Cardiac muscle cell (in vitro differentiated cells and primary cell): ENCODE measurements at regions not wholly inside any gene's neighbourhood (a gene's known extent, or its start where the extent isn't known, plus 50 kb on each side); places are given as distances from the start of the nearest gene placed in this dataset.

Source experiments
- DNase-seq, 2 donors: peaks; one replicate each; pipeline versions ENCODE4 v3.0.0 to v3.0.0-alpha.2; 2010 to 2017; ENCODE audit warnings: low read depth in 1 of 2, low spot score in 1 of 2
- H3K27ac ChIP-seq: fragments of 200-600 bp; sonication (generic); 2 replicates; pipeline ENCODE4 v1.5.1; 2016
- H3K27me3 ChIP-seq: fragments of 200-600 bp; sonication (generic); 2 replicates; pipeline ENCODE4 v1.6.0; 2016; ENCODE audit warnings: control low read depth
- H3K36me3 ChIP-seq: fragments of 200-600 bp; sonication (generic); 2 replicates; pipeline ENCODE4 v1.5.1; 2016; ENCODE audit warnings: control low read depth
- H3K4me1 ChIP-seq: fragments of 200-600 bp; sonication (generic); 2 replicates; pipeline ENCODE4 v1.8.1; 2017; ENCODE audit warnings: low read depth, mild to moderate bottlenecking, mixed run types
- H3K4me3 ChIP-seq: fragments of 200-600 bp; sonication (generic); 2 replicates; pipeline ENCODE4 v1.5.1; 2016; ENCODE audit warnings: mild to moderate bottlenecking
- H3K9me3 ChIP-seq: fragments of 200-600 bp; sonication (generic); 2 replicates; pipeline ENCODE4 v1.5.1; 2017; ENCODE audit warnings: low read depth, mild to moderate bottlenecking, control low read depth
- TF ChIP-seq, protein P1 (sequence below): IDR thresholded peaks from 2 replicates; pipeline ENCODE4 v1.5.1; 2012; ENCODE audit warnings: low read depth, mild to moderate bottlenecking, low read length

DNA sequence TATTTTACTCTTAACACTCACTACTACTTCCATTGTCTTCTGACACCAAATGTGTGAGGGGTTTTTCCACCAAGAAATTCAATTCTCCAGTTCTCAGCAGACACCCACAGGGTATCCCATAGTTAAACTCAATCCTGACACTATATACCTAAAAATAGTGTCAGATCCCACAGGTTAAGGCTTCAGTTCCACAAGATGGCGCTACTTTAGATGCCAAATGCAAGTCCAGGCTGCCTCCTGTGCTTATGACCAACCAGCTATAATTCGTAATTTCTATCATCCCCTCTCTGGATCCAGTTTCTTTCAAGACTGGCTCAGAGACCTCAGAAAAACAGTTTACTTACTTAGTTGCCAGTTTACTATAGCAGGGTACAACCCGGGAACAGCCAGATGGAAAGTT, 1146.2 kb upstream of the SPRY2 start:
- Histone ChIP-seq H3K27me3 (no peaks in the 10 kb centered on the region), H3K36me3 (no peaks in the 10 kb centered on the region), H3K9me3 (no peaks in the 10 kb centered on the region), H3K4me3 (no peak overlapping the region), H3K4me1 (no peaks in the 10 kb centered on the region), H3K27ac (no peak overlapping the region)
- TF ChIP-seq, protein P1, sequence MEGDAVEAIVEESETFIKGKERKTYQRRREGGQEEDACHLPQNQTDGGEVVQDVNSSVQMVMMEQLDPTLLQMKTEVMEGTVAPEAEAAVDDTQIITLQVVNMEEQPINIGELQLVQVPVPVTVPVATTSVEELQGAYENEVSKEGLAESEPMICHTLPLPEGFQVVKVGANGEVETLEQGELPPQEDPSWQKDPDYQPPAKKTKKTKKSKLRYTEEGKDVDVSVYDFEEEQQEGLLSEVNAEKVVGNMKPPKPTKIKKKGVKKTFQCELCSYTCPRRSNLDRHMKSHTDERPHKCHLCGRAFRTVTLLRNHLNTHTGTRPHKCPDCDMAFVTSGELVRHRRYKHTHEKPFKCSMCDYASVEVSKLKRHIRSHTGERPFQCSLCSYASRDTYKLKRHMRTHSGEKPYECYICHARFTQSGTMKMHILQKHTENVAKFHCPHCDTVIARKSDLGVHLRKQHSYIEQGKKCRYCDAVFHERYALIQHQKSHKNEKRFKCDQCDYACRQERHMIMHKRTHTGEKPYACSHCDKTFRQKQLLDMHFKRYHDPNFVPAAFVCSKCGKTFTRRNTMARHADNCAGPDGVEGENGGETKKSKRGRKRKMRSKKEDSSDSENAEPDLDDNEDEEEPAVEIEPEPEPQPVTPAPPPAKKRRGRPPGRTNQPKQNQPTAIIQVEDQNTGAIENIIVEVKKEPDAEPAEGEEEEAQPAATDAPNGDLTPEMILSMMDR: no peak
- DNase-seq: peak; percentile 40 to 68

DNA sequence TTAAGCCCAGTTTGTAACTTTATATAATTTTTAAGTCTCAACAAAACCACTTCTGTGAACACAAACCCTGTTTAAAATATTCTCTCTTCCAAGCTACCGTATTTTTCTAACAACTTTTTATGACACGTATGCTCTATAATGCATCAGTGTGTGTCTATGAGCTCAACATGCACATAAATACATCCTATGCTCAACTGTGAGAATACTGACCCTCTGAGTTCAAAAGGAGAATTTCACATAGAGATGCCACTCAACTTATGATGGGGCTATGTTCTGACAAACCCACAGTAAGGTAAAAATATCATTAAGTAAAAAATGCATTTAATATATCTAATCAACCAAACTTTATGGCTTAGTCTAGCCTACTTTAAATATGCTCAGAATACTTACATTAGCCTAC, 1139.7 kb upstream of the SPRY2 start:
- H3K27ac ChIP-seq: no peak overlapping the region
- H3K27me3 ChIP-seq: no peaks in the 10 kb centered on the region
- H3K4me1 ChIP-seq: no peaks in the 10 kb centered on the region
- peak in 1 of 2 donors; percentile 2 for DNase-seq
- H3K36me3 ChIP-seq: no peaks in the 10 kb centered on the region
- H3K9me3 ChIP-seq: no peaks in the 10 kb centered on the region
- no peak overlapping the region for H3K4me3 ChIP-seq
- TF ChIP-seq, protein P1: no peak

DNA sequence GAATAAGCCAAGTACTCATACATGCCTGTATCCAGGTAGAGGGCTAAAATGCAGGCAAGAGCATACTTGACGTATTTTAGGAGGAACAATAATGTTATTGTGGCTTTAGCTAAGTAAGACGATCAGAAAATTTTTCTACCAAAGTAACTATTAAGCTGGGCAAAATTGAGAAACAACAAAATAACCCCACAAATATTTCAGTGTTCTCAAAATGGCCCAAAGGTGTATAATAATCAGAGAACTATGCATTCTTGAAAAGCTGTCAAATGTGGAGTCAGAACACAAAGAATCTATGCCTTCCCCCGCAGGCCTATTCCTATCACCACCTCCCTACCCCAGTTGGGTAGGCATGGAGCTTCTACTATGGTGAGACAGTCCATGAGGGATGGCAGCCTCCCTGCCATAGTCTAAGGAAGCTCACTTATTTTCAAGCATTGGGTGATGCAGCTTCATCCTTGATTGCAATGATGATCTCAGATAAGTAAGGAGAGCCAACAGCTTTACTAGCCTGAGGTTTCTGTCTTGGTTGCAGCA, 1132.5 kb upstream of the SPRY2 start:
- Histone ChIP-seq H3K4me1 (no peaks in the 10 kb centered on the region), H3K36me3 (no peaks in the 10 kb centered on the region), H3K27ac (no peak overlapping the region), H3K4me3 (no peak overlapping the region), H3K27me3 (no peaks in the 10 kb centered on the region), H3K9me3 (no peaks in the 10 kb centered on the region)
- no peak for DNase-seq
- TF ChIP-seq, protein P1: no peak

DNA sequence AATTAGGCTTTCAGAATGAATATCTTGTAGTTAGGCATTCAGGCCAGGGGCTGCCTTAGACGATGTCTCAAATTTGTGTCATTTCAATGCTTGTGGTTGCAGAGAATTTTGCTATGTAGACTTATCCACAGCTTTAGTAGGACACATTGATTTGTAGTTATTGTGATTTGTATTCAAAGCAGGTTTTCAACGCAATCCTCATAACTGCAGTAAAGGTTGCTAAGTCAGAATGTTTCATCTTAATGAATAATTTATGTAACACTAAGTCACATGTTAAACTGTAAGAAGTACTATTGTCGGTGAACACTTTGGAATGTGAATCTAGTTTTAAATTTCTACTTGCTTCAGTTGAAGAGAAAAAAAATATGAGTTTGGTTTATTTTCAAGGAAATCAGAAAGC, 1117.2 kb upstream of the SPRY2 start:
- Histone ChIP-seq H3K4me3 (no peak overlapping the region), H3K27ac (no peak overlapping the region), H3K27me3 (no peaks in the 10 kb centered on the region), H3K36me3 (no peaks in the 10 kb centered on the region), H3K4me1 (no peaks in the 10 kb centered on the region), H3K9me3 (peaks cover 4% of the 10 kb centered on the region)
- no peak for DNase-seq
- TF ChIP-seq, protein P1: no peak

DNA sequence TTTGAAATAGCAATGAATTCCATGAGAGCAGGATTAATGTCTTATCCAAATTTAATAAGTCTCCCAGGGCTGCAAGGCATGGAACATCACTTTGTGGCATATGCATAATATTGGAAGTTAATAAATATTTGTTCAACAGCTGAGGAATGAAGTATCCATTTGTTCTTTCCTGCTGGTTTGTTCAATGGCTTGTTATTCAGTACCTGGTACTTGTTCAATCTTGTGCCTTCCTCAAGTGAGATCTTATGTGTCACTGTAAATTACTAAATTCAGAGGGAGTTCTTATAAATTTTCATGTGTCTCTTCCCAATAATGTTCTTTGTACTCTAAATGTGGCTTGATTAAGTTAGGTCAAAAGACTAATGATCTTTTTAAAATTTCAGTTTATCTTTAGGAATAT, 1105.5 kb upstream of the SPRY2 start:
- Histone ChIP-seq H3K27ac (no peak overlapping the region), H3K4me3 (no peak overlapping the region), H3K27me3 (no peaks in the 10 kb centered on the region), H3K36me3 (no peaks in the 10 kb centered on the region), H3K4me1 (no peaks in the 10 kb centered on the region), H3K9me3 (no peaks in the 10 kb centered on the region)
- TF ChIP-seq, protein P1: no peak
- no peak for DNase-seq

DNA sequence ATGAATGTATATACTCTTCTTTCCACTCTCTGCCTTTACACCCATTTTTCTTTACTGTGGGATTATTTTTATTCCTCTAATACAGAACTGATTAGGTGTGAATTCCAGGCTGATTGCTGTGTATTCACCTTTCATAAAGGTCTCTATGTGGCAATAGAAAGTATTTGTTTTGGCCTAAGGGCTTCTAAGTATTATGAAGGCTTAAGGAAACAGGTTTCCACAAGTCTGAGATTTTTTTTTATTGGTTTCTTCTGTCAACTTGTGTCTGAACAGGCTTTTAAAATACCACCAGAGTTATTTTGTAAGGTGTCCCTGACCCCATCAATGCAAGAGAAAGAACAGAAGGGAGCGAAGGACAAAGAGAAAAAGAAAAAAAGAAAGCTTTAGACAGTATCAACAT, 1102.0 kb upstream of the SPRY2 start:
- Histone ChIP-seq H3K9me3 (no peaks in the 10 kb centered on the region), H3K27ac (no peak overlapping the region), H3K4me1 (no peaks in the 10 kb centered on the region), H3K4me3 (no peak overlapping the region), H3K27me3 (no peaks in the 10 kb centered on the region), H3K36me3 (no peaks in the 10 kb centered on the region)
- TF ChIP-seq, protein P1: no peak
- DNase-seq: no peak
